Psoas muscle (tissue), 7 donors: ENCODE measurements at regions not wholly inside any gene's neighbourhood (a gene's known extent, or its start where the extent isn't known, plus 50 kb on each side); places are given as distances from the start of the nearest gene placed in this dataset.

ENCODE experiments used
- ATAC-seq, 4 donors: fragments of 200-7000 bp; cut with Tn5 transposase; one replicate each; pipeline ENCODE4 v1.9.1; 2020; ENCODE audit warnings: moderate library complexity in 3 of 4, mild to moderate bottlenecking in 2 of 4
- DNase-seq, 2 donors: peaks; one replicate each; pipeline ENCODE4 v3.0.0-alpha.2; 2020
- H3K27ac ChIP-seq: fragments of 200-600 bp; one replicate; pipeline ENCODE4 v1.8.0; 2022
- H3K27me3 ChIP-seq, 3 donors: fragments of 200-600 bp in 1 of 3; one replicate each; pipeline versions ENCODE4 v1.6.1 to v1.8.0; 2013 to 2022; ENCODE audit warnings: low read length in 2 of 3, mild to moderate bottlenecking in 2 of 3, moderate library complexity in 1 of 3; ENCODE audit not compliant: insufficient read depth in 3 of 3
- H3K36me3 ChIP-seq, 2 donors: fragments of 200-600 bp in 1 of 2; one replicate each; pipeline versions ENCODE4 v1.6.1 to v1.8.0; 2013 to 2022; ENCODE audit warnings: low read depth in 1 of 2, mild to moderate bottlenecking in 1 of 2, moderate library complexity in 1 of 2; ENCODE audit not compliant: insufficient read depth in 1 of 2
- H3K4me1 ChIP-seq: fragments of 200-600 bp; one replicate; pipeline ENCODE4 v1.8.0; 2022
- H3K4me3 ChIP-seq: fragments of 200-600 bp; one replicate; pipeline ENCODE4 v1.8.0; 2022; ENCODE audit warnings: mild to moderate bottlenecking
- H3K9me3 ChIP-seq: fragments of 200-600 bp; one replicate; pipeline ENCODE4 v1.8.0; 2022
- WGBS, 3 donors: extraction: QIAGEN DNeasy Blood & Tissue Kit; methylation state at CpG; one replicate each; pipeline versions ENCODE4 v1.1.6 to v1.1.7; 2013; 5-methylcytosine and 5-hydroxymethylcytosine counted together
- intact Hi-C, 2 donors: fragments of 100-400 bp; cut with DNase I; formaldehyde crosslinking; loops; one replicate each; pipeline versions ENCODE4 v1.11.0 to v1.14.2; 2022
- TF ChIP-seq, protein P1 (sequence below): fragments of 200-600 bp; IDR thresholded peaks from one replicate; pipeline ENCODE4 v1.8.0; 2022; ENCODE audit warnings: antibody characterized with exemption
- donor health status: healthy with polysubstance abuse.
- donor health status: DM: no; HTN: no; CAD: no; lungs with moderate emphysema.
- donor health status: Bipolar disorder and iron deficiency.
- donor health status: healthy.
- donor health status: DM: yes; HTN: yes; CAD: no.
- donor health status: DM: no; HTN: no; CAD: no.
- donor health status: DM: yes; HTN: yes; CAD: no.

- ATAC-seq = no peak
- 90 to 92% (median 92%) methylated on average over 5 of the region's 5 CpGs for WGBS, 3 donors
- intact Hi-C loops = loop anchor here in 1 of 2 donors (10.0 kb wide), 2 partner anchors 169 to 339 kb away; no protein-coding TSS in a partner anchor
- TF ChIP-seq, protein P1, sequence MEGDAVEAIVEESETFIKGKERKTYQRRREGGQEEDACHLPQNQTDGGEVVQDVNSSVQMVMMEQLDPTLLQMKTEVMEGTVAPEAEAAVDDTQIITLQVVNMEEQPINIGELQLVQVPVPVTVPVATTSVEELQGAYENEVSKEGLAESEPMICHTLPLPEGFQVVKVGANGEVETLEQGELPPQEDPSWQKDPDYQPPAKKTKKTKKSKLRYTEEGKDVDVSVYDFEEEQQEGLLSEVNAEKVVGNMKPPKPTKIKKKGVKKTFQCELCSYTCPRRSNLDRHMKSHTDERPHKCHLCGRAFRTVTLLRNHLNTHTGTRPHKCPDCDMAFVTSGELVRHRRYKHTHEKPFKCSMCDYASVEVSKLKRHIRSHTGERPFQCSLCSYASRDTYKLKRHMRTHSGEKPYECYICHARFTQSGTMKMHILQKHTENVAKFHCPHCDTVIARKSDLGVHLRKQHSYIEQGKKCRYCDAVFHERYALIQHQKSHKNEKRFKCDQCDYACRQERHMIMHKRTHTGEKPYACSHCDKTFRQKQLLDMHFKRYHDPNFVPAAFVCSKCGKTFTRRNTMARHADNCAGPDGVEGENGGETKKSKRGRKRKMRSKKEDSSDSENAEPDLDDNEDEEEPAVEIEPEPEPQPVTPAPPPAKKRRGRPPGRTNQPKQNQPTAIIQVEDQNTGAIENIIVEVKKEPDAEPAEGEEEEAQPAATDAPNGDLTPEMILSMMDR = no peak
- Histone ChIP-seq H3K4me1 (no peaks in the 10 kb centered on the region), H3K27ac (no peak overlapping the region), H3K4me3 (no peak overlapping the region), H3K27me3 (peaks cover 0 to 30% (median 12%) of the 10 kb centered on the region in 3 donors), H3K9me3 (no peaks in the 10 kb centered on the region), H3K36me3 (no peaks in the 10 kb centered on the region)
- no peak for DNase-seq
Observed at GRCh38 chr1:29516063-29516820, 279.9 kb downstream of the PTPRU start.

DNA sequence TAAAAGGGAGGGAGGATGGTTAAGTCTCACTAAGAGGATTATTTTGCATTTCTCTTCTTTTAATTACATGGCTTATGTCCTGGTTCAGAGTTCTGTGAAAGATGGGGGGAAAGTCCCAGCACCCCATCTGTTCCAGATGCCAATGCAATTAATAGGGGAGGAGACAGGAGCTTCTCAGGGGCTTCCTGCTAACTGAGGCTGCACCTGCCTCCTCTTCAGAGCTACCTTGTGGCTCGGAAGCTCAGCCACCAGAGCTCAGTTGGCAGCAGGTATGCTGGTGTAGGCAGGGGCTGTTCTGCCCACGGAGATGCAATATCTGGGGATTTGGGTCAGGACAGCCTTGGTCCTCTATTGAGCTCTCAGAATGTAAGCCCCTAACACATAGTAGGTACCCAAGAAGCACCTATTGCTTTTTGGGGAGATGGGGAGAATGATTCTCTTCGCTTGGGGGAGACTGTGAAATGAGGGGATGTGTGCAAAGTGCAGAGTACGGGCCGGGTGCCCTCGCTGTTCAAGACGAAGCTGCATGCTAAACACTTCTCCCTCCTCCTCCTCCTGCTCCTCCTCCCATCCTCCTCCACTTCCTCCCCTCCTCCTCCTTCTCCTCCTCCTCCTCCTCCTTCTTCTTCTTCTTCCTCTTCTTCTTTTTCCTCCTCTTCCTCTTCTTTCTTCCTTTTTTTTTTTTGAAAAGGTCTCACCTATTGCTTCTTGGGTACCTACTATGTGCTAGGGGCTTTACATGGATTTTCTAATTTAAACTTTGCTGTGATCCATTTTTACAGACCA lies 279.0 kb downstream of the PTPRU start:
- intact Hi-C loops = loop anchor here in 1 of 2 donors (10.0 kb wide), 2 partner anchors 169 to 339 kb away; no protein-coding TSS in a partner anchor
- Histone ChIP-seq H3K27ac (no peak overlapping the region), H3K27me3 (peaks cover 0 to 23% (median 12%) of the 10 kb centered on the region in 3 donors), H3K4me1 (no peaks in the 10 kb centered on the region), H3K36me3 (no peaks in the 10 kb centered on the region), H3K9me3 (no peaks in the 10 kb centered on the region), H3K4me3 (no peak overlapping the region)
- DNase-seq (no peak), ATAC-seq (no peak)
- TF ChIP-seq, protein P1 = no peak
- 62 to 73% (median 63%) methylated on average over 7 of the region's 7 CpGs for WGBS, 3 donors

GRCh38 chr1:29514361-29515169 lies 278.2 kb downstream of the PTPRU start:
- DNase-seq (no peak), ATAC-seq (no peak)
- TF ChIP-seq, protein P1 = no peak
- Histone ChIP-seq H3K27me3 (peaks cover 0 to 19% (median 9%) of the 10 kb centered on the region in 3 donors), H3K36me3 (no peaks in the 10 kb centered on the region), H3K9me3 (no peaks in the 10 kb centered on the region), H3K27ac (no peak overlapping the region), H3K4me1 (no peaks in the 10 kb centered on the region), H3K4me3 (no peak overlapping the region)
- WGBS, 3 donors = 37 to 49% (median 38%) methylated on average over 18 of the region's 18 CpGs
- intact Hi-C loops = loop anchor here in 1 of 2 donors (10.0 kb wide), 2 partner anchors 170 to 340 kb away; no protein-coding TSS in a partner anchor

DNA sequence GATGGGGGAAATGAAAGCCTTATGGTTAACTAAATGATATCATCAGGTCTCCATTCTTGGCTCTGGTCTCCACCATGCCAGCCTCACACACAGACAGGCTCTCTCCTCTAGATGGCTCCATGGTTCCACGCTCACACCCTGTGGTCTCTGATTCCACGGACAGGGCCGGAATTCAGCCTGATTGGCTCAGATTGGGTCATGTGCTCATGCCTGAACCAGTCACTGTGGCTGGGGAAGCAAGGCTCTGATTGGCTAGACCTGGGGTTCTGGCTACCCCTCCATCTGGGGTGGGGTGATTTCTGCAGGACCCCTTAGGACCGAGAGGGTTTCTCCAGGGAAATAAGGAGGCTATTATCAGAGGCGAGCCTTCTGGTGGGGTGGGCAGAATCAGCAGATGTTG lies 277.0 kb downstream of the PTPRU start:
- Histone ChIP-seq H3K4me3 (no peak overlapping the region), H3K9me3 (no peaks in the 10 kb centered on the region), H3K36me3 (no peaks in the 10 kb centered on the region), H3K4me1 (no peaks in the 10 kb centered on the region), H3K27me3 (peaks cover 0 to 26% (median 4%) of the 10 kb centered on the region in 3 donors), H3K27ac (no peak overlapping the region)
- DNase-seq = peak in 1 of 2 donors; percentile 24
- intact Hi-C loops = loop anchor here in 1 of 2 donors (10.0 kb wide), 2 partner anchors 171 to 341 kb away; no protein-coding TSS in a partner anchor
- 51 to 56% (median 55%) methylated on average over 5 of the region's 5 CpGs for WGBS, 3 donors
- TF ChIP-seq, protein P1 = peak; percentile 40
- peak; percentile 53 to 97 (median 84) for ATAC-seq
